Adrenal gland (tissue), 5 donors: ENCODE measurements at regions not wholly inside any gene's neighbourhood (a gene's known extent, or its start where the extent isn't known, plus 50 kb on each side); places are given as distances from the start of the nearest gene placed in this dataset.

Source experiments
- CTCF ChIP-seq, 6 experiments: fragments of 450-650 bp in 4 of 6; fragments of 200-600 bp in 2 of 6; sonication (generic) in 1 of 6; IDR thresholded peaks; 1 replicate in 5 of 6; 2 replicates in 1 of 6; pipeline versions ENCODE4 v1.5.1 to v1.8.0; 2016 to 2021; ENCODE audit warnings: antibody characterized with exemption in 6 of 6, mild to moderate bottlenecking in 2 of 6, moderate library complexity in 1 of 6
- POLR2A ChIP-seq, 2 donors: fragments of 450-650 bp; IDR thresholded peaks; one replicate each; pipeline ENCODE4 v1.6.1; 2017; ENCODE audit warnings: antibody characterized with exemption in 2 of 2, mild to moderate bottlenecking in 2 of 2, moderate library complexity in 1 of 2
- donor health status: DM: no; HTN: no; CAD: no.

- TF ChIP-seq CTCF (IDR thresholded peaks at IDR 0.05) (no peak), POLR2A (IDR thresholded peaks at IDR 0.05) (no peak)
Measured at GRCh38 chr1:147080006-147080661, 92.1 kb downstream of the PRKAB2 start.
